GM18868 (cell line): ENCODE measurements at regions not wholly inside any gene's neighbourhood (a gene's known extent, or its start where the extent isn't known, plus 50 kb on each side); places are given as distances from the start of the nearest gene placed in this dataset.

ENCODE experiments used
- ATAC-seq: cut with Tn5 transposase; IDR thresholded peaks from one replicate; pipeline ENCODE4 v1.9.1; 2021; ENCODE audit warnings: mild to moderate bottlenecking, moderate library complexity; ENCODE audit not compliant: unreplicated experiment

GRCh38 chr10:108411206-108411605 is 1246.7 kb upstream of the SORCS1 start:
- ATAC-seq = no peak

- no peak for ATAC-seq
These were observed 1245.7 kb upstream of the SORCS1 start for GRCh38 chr10:108410236-108410635.

GRCh38 chr10:108409306-108409705 is 1244.8 kb upstream of the SORCS1 start:
- no peak for ATAC-seq

GRCh38 chr10:108404155-108404554 is 1239.6 kb upstream of the SORCS1 start:
- ATAC-seq = no peak

- ATAC-seq = no peak
These were observed 1235.0 kb upstream of the SORCS1 start for GRCh38 chr10:108399465-108399864.

GRCh38 chr10:108393089-108393488 is 1228.6 kb upstream of the SORCS1 start:
- no peak for ATAC-seq

GRCh38 chr10:108392286-108392685 is 1227.8 kb upstream of the SORCS1 start:
- ATAC-seq = no peak

- no peak for ATAC-seq
These were observed 1224.2 kb upstream of the SORCS1 start for GRCh38 chr10:108388706-108389105.

- no peak for ATAC-seq
These were observed 1221.5 kb upstream of the SORCS1 start for GRCh38 chr10:108385963-108386362.

GRCh38 chr10:108384378-108384777 is 1219.9 kb upstream of the SORCS1 start:
- ATAC-seq = no peak

- ATAC-seq = no peak
These were observed 1214.3 kb upstream of the SORCS1 start for GRCh38 chr10:108378779-108379178.

- ATAC-seq = no peak
These were observed 1211.2 kb upstream of the SORCS1 start for GRCh38 chr10:108375691-108376090.

GRCh38 chr10:108374991-108375390 is 1210.5 kb upstream of the SORCS1 start:
- ATAC-seq = no peak

- no peak for ATAC-seq
These were observed 1201.0 kb upstream of the SORCS1 start for GRCh38 chr10:108365541-108365940.

GRCh38 chr10:108363576-108363975 is 1199.1 kb upstream of the SORCS1 start:
- no peak for ATAC-seq

- ATAC-seq = no peak
These were observed 1198.5 kb upstream of the SORCS1 start for GRCh38 chr10:108362961-108363360.

GRCh38 chr10:108362296-108362695 is 1197.8 kb upstream of the SORCS1 start:
- no peak for ATAC-seq

GRCh38 chr10:108360187-108360586 is 1195.7 kb upstream of the SORCS1 start:
- ATAC-seq = peak; percentile 59

- ATAC-seq = peak; percentile 73
These were observed 1194.4 kb upstream of the SORCS1 start for GRCh38 chr10:108358912-108359311.

- ATAC-seq = no peak
These were observed 1188.3 kb upstream of the SORCS1 start for GRCh38 chr10:108352771-108353170.

- ATAC-seq = no peak
These were observed 1183.7 kb upstream of the SORCS1 start for GRCh38 chr10:108348215-108348614.

GRCh38 chr10:108346066-108346465 is 1181.6 kb upstream of the SORCS1 start:
- no peak for ATAC-seq

GRCh38 chr10:108338146-108338545 is 1173.6 kb upstream of the SORCS1 start:
- ATAC-seq = no peak

- no peak for ATAC-seq
These were observed 1172.3 kb upstream of the SORCS1 start for GRCh38 chr10:108336836-108337235.
